ENCODE measurements at regions not wholly inside any gene's neighbourhood (a gene's known extent, or its start where the extent isn't known, plus 50 kb on each side); places are given as distances from the start of the nearest gene placed in this dataset.

GRCh38 chr5:165695796-165696195 is 2190.4 kb downstream of the MAT2B start:
- Histone ChIP-seq H3K9me2 (replicated peaks; ENCODE audit: insufficient read depth, low read length) (no peaks in the 10 kb centered on the region), H3K9me3 (ENCODE audit: insufficient read depth, low read length) (no peaks in the 10 kb centered on the region), H3K79me2 (ENCODE audit: insufficient read depth, low read length) (no peaks in the 10 kb centered on the region), H3F3A (ENCODE audit: insufficient read depth) (no peaks in the 10 kb centered on the region), H2AFZ (ENCODE audit: low read depth, low read length, severe bottlenecking) (no peak overlapping the region), H3K27me3 (ENCODE audit: low read length) (no peaks in the 10 kb centered on the region), H4K20me1 (ENCODE audit: low read depth, low read length) (no peaks in the 10 kb centered on the region), H3K4me2 (ENCODE audit: low read depth, low read length, poor library complexity, severe bottlenecking) (no peak overlapping the region), H3K27ac (ENCODE audit: low read depth, low read length) (no peak overlapping the region), H3K36me3 (ENCODE audit: low read length) (no peaks in the 10 kb centered on the region), H3K4me3 (ENCODE audit: insufficient read depth, low read length, poor library complexity, severe bottlenecking) (no peak overlapping the region), H3K9ac (ENCODE audit: low read length) (no peak overlapping the region)
- no peak for TF ChIP-seq CTCF (IDR thresholded peaks at IDR 0.05; ENCODE audit: insufficient read depth, low read length, poor library complexity, severe bottlenecking)
- no peak for TF ChIP-seq EZH2phosphoT487 (conservative IDR thresholded peaks at IDR 0.05; ENCODE audit: low read length)

GRCh38 chr5:165705960-165706359 is 2200.5 kb downstream of the MAT2B start:
- Histone ChIP-seq H2AFZ (ENCODE audit: low read depth, low read length, severe bottlenecking) (no peak overlapping the region), H3K4me2 (ENCODE audit: low read depth, low read length, poor library complexity, severe bottlenecking) (no peak overlapping the region), H3K9me3 (ENCODE audit: insufficient read depth, low read length) (no peaks in the 10 kb centered on the region), H4K20me1 (ENCODE audit: low read depth, low read length) (no peaks in the 10 kb centered on the region), H3K27me3 (ENCODE audit: low read length) (no peaks in the 10 kb centered on the region), H3F3A (ENCODE audit: insufficient read depth) (no peaks in the 10 kb centered on the region), H3K36me3 (ENCODE audit: low read length) (no peaks in the 10 kb centered on the region), H3K9ac (ENCODE audit: low read length) (no peak overlapping the region), H3K79me2 (ENCODE audit: insufficient read depth, low read length) (no peaks in the 10 kb centered on the region), H3K4me3 (ENCODE audit: insufficient read depth, low read length, poor library complexity, severe bottlenecking) (no peak overlapping the region), H3K9me2 (replicated peaks; ENCODE audit: insufficient read depth, low read length) (no peaks in the 10 kb centered on the region; the same call in 1 of the 2 replicates), H3K27ac (ENCODE audit: low read depth, low read length) (no peak overlapping the region)
- TF ChIP-seq CTCF (IDR thresholded peaks at IDR 0.05; ENCODE audit: insufficient read depth, low read length, poor library complexity, severe bottlenecking) = no peak
- no peak for TF ChIP-seq EZH2phosphoT487 (conservative IDR thresholded peaks at IDR 0.05; ENCODE audit: low read length)

- Histone ChIP-seq H3K9me3 (ENCODE audit: insufficient read depth, low read length) (no peaks in the 10 kb centered on the region), H3K27ac (ENCODE audit: low read depth, low read length) (no peak overlapping the region), H3K4me3 (ENCODE audit: insufficient read depth, low read length, poor library complexity, severe bottlenecking) (no peak overlapping the region), H3K9me2 (replicated peaks; ENCODE audit: insufficient read depth, low read length) (no peaks in the 10 kb centered on the region), H3K27me3 (ENCODE audit: low read length) (no peaks in the 10 kb centered on the region; the same call in 1 of the 2 replicates), H3K36me3 (ENCODE audit: low read length) (no peaks in the 10 kb centered on the region), H3K9ac (ENCODE audit: low read length) (no peak overlapping the region), H3K4me2 (ENCODE audit: low read depth, low read length, poor library complexity, severe bottlenecking) (no peak overlapping the region), H3K79me2 (ENCODE audit: insufficient read depth, low read length) (no peaks in the 10 kb centered on the region), H2AFZ (ENCODE audit: low read depth, low read length, severe bottlenecking) (no peak overlapping the region), H4K20me1 (ENCODE audit: low read depth, low read length) (no peaks in the 10 kb centered on the region), H3F3A (ENCODE audit: insufficient read depth) (no peaks in the 10 kb centered on the region)
- no peak for TF ChIP-seq EZH2phosphoT487 (conservative IDR thresholded peaks at IDR 0.05; ENCODE audit: low read length)
- no peak for TF ChIP-seq CTCF (IDR thresholded peaks at IDR 0.05; ENCODE audit: insufficient read depth, low read length, poor library complexity, severe bottlenecking)
Observed at GRCh38 chr5:165712011-165712410, 2206.6 kb downstream of the MAT2B start.

All from SU-DHL-6 (cell line).